VCaP (cell line): ENCODE measurements at regions not wholly inside any gene's neighbourhood (a gene's known extent, or its start where the extent isn't known, plus 50 kb on each side); places are given as distances from the start of the nearest gene placed in this dataset.

Experiments used
- H3K27ac ChIP-seq: fragments of 450-650 bp; 2 replicates; pipeline ENCODE4 v1.5.1; 2017
- TF ChIP-seq, protein P1 (sequence below): fragments of 450-650 bp; conservative IDR thresholded peaks from 2 replicates; pipeline ENCODE4 v1.5.1; 2017; ENCODE audit warnings: mild to moderate bottlenecking, moderate library complexity

DNA sequence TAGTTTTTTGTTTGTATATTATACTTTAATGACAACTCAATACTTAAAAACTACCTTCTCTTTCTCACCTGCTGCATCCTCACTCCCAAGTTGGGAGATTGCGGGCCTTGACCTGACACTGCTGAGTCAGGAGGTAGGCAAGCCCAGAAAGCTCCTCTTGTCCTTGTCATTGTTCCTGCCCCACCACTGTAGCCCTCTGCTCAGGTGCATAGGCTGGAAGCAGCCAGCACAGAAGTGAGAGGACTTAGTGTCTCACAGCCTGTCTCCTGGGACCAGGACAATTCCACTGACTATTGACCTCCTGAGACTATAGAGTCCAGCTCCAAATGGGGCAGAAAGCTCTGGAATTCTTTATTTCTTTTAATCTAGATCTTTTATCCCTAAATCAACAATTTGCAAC, 123.5 kb upstream of the NDP start:
- no peak overlapping the region for H3K27ac ChIP-seq

DNA sequence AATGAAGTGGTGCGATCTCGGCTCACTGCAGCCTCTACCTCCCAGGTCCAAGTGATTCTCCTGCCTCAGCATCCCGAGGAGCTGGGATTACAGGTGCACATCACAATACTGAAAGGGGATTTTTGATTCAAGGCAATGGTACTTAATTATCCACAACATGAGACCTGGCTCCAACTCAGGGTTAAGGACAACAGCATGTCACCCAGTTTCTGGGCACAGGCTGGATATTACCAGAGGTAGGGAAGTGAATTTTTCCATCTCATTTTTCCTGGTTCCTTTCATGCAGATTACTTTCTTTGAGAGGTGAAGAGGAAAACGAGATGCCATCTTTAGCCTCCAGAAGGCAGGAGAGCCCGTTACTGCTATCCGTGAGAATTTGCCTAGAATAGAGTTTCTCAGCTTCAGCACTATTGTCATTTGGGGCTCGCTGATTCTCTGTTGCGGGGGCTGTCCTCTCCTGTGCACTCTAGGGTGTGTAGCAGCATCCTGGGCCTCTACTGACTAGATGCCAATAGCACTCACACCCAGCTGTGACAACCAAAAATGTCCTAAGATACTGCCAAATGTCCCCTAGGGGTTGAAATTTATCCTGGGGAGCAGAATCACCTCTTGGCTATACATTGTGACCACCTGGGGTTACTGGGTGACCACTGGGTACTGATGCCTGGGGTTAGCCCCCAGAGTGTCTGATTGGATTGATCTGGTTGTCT, 121.8 kb upstream of the NDP start:
- H3K27ac ChIP-seq, result no peak overlapping the region
- TF ChIP-seq, protein P1, sequence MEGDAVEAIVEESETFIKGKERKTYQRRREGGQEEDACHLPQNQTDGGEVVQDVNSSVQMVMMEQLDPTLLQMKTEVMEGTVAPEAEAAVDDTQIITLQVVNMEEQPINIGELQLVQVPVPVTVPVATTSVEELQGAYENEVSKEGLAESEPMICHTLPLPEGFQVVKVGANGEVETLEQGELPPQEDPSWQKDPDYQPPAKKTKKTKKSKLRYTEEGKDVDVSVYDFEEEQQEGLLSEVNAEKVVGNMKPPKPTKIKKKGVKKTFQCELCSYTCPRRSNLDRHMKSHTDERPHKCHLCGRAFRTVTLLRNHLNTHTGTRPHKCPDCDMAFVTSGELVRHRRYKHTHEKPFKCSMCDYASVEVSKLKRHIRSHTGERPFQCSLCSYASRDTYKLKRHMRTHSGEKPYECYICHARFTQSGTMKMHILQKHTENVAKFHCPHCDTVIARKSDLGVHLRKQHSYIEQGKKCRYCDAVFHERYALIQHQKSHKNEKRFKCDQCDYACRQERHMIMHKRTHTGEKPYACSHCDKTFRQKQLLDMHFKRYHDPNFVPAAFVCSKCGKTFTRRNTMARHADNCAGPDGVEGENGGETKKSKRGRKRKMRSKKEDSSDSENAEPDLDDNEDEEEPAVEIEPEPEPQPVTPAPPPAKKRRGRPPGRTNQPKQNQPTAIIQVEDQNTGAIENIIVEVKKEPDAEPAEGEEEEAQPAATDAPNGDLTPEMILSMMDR, result no peak

More for the DNA sequence above, 123.5 kb upstream of the NDP start:
- TF ChIP-seq, protein P1, result no peak

DNA sequence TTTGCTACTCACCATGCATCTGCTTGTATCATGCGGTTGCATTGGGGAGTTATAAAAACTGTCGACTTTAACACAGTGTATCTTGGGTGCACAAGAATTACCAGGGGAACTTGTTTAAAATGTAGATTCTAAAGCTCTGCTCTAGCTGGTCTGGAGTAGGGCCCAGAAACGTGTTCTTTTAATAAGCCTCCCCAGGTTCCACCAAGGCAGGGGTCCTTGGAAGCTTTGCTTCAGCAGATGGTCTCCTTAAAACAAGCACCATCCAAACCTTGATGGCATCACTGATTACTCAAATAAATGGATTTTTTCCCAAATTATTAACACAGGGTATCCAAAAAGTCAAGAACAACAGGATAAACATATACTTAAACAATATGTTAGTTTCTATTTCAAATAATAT, 120.2 kb upstream of the NDP start:
- no peak overlapping the region for H3K27ac ChIP-seq
- TF ChIP-seq, protein P1, result no peak

DNA sequence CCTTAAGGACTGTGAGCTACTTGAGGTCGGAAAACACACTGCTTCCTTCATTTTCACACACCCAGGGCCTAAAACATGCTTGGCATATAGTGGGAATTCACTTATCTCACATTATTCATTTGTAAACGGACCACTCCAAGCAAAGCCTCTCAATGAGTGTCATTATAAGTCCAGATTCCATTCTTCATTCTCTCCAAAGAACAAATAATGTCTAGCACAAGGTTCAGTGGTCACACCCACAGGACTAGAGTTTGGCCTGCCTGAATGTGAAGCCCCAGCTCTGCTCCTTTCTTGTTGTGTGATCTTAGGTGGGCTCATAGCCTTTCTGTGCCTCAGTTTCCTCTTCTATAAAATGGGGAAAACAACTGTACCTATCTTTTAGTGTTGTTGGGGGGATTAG, 119.6 kb upstream of the NDP start:
- TF ChIP-seq, protein P1, result no peak
- no peak overlapping the region for H3K27ac ChIP-seq

DNA sequence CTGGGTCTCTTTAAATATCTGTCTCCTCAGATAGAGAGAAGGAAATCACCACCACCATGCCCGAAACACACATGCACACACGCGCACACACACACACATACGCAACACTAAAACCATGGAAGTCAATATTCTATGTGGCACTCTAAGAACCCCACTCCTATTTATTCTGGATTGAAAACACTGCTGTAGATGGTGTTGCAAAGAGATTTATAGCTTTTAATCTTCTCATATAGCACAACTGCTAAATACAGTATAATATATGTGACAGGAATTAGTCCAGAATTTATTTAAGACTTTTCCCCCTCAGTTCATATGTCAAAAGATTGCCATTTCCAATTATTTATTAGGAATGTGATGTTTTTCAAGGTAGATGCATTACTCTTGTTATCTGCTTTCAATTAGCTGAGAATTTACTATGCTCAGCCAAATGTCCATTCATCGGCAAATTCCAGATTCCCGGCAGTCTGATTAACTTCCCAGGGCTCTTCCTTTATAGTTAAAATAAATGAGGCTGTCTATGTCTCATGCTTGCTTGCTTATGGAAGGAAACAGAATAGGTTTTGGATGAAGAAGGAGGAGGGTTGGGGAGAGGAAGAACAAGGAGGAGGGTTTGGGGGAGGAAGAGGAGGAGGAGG, 115.4 kb upstream of the NDP start:
- H3K27ac ChIP-seq, result no peak overlapping the region
- TF ChIP-seq, protein P1, result no peak

DNA sequence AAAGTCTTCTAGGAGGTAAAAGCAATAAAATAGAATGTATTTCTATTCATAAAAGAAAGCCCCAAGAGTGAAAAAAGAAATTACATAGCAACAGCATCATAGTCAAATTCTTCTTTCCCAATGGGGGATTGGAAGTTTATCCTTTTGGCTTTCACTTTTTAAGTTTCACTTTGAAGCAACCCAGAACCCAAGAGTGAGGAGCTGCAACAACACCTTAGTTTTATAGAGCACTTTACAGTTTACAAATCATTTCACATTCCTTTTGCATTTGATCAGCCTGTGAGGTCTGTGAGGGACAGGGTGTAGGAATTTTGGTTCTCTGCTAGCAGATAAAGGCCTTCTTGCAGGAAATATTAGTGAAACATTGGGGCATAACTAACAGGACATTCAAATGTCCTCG, 112.0 kb upstream of the NDP start:
- TF ChIP-seq, protein P1, result no peak
- H3K27ac ChIP-seq, result no peak overlapping the region

DNA sequence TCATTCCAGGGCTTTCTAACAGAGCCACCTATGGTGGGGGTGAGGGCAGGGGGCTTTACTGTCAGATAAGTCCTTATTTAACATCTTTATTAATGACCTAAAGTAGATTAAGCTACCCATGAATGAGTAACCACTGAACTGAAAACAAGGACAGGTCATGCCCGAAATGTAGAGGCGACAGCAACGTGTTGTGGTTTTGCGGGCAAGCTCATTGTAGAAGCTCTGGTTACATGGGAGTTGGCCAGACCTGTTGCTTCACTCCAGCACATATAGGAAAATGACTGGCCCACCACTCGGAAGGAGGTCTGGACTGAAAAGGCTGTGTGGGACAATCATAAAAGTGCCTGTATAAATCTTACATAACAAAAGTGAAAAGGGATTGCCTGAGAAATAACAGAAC, 109.6 kb upstream of the NDP start:
- no peak overlapping the region for H3K27ac ChIP-seq
- TF ChIP-seq, protein P1, result no peak
